ENCODE measurements at regions not wholly inside any gene's neighbourhood (a gene's known extent, or its start where the extent isn't known, plus 50 kb on each side); places are given as distances from the start of the nearest gene placed in this dataset.

- TF ChIP-seq YY1 (IDR thresholded peaks at IDR 0.05; ENCODE audit: insufficient read depth, insufficient read length) (no peak), ZNF274 (IDR thresholded peaks at IDR 0.05; ENCODE audit: low read depth, low read length) (no peak)
Observed at GRCh38 chr13:79831556-79831955, 350.6 kb downstream of the NDFIP2 start.
